ENCODE measurements at regions not wholly inside any gene's neighbourhood (a gene's known extent, or its start where the extent isn't known, plus 50 kb on each side); places are given as distances from the start of the nearest gene placed in this dataset.

GRCh38 chr11:36878737-36879136 is 280.7 kb upstream of the RAG2 start:
- no peak overlapping the region for H3K4me3 ChIP-seq (ENCODE audit: low read length)
- H3K27me3 ChIP-seq (ENCODE audit: control insufficient read depth, insufficient read depth): no peaks in the 10 kb centered on the region
- intact Hi-C loops (cut with DNase I): no loop called here
- H3K4me1 ChIP-seq (ENCODE audit: control insufficient read depth, insufficient read depth, low read length): no peaks in the 10 kb centered on the region
- no peak for ATAC-seq
- DNase-seq: no peak
- H3K27ac ChIP-seq (ENCODE audit: low read length): no peak overlapping the region
- 88% methylated on average over 1 of the region's 1 CpG for WGBS
- no peaks in the 10 kb centered on the region for H3K9me3 ChIP-seq (ENCODE audit: control insufficient read depth, low read length)

GRCh38 chr11:36877149-36877548 is 279.1 kb upstream of the RAG2 start:
- DNase-seq: no peak
- Histone ChIP-seq H3K4me3 (ENCODE audit: low read length) (no peak overlapping the region), H3K9me3 (ENCODE audit: control insufficient read depth, low read length) (no peaks in the 10 kb centered on the region), H3K27me3 (ENCODE audit: control insufficient read depth, insufficient read depth) (no peaks in the 10 kb centered on the region), H3K27ac (ENCODE audit: low read length) (no peak overlapping the region), H3K4me1 (ENCODE audit: control insufficient read depth, insufficient read depth, low read length) (no peaks in the 10 kb centered on the region)
- intact Hi-C loops (cut with DNase I): no loop called here
- ATAC-seq: no peak

GRCh38 chr11:36876266-36876665 is 278.2 kb upstream of the RAG2 start:
- no peak for ATAC-seq
- intact Hi-C loops (cut with DNase I): no loop called here
- H3K27me3 ChIP-seq (ENCODE audit: control insufficient read depth, insufficient read depth): no peaks in the 10 kb centered on the region
- 21% methylated on average over 1 of the region's 1 CpG for WGBS
- no peaks in the 10 kb centered on the region for H3K4me1 ChIP-seq (ENCODE audit: control insufficient read depth, insufficient read depth, low read length)
- no peak overlapping the region for H3K4me3 ChIP-seq (ENCODE audit: low read length)
- no peaks in the 10 kb centered on the region for H3K9me3 ChIP-seq (ENCODE audit: control insufficient read depth, low read length)
- DNase-seq: no peak
- no peak overlapping the region for H3K27ac ChIP-seq (ENCODE audit: low read length)

GRCh38 chr11:36874291-36874690 is 276.3 kb upstream of the RAG2 start:
- no peak for DNase-seq
- ATAC-seq: no peak
- Histone ChIP-seq H3K4me1 (ENCODE audit: control insufficient read depth, insufficient read depth, low read length) (no peaks in the 10 kb centered on the region), H3K9me3 (ENCODE audit: control insufficient read depth, low read length) (no peaks in the 10 kb centered on the region), H3K27ac (ENCODE audit: low read length) (no peak overlapping the region), H3K27me3 (ENCODE audit: control insufficient read depth, insufficient read depth) (no peaks in the 10 kb centered on the region), H3K4me3 (ENCODE audit: low read length) (no peak overlapping the region)
- 35% methylated on average over 4 of the region's 4 CpGs for WGBS
- intact Hi-C loops (cut with DNase I): no loop called here

GRCh38 chr11:36870361-36870760 is 272.3 kb upstream of the RAG2 start:
- H3K4me1 ChIP-seq (ENCODE audit: control insufficient read depth, insufficient read depth, low read length): no peaks in the 10 kb centered on the region
- no peak for ATAC-seq
- no peaks in the 10 kb centered on the region for H3K27me3 ChIP-seq (ENCODE audit: control insufficient read depth, insufficient read depth)
- DNase-seq: no peak
- WGBS: 89% methylated on average over 3 of the region's 3 CpGs
- H3K4me3 ChIP-seq (ENCODE audit: low read length): no peak overlapping the region
- no peak overlapping the region for H3K27ac ChIP-seq (ENCODE audit: low read length)
- intact Hi-C loops (cut with DNase I): no loop called here
- H3K9me3 ChIP-seq (ENCODE audit: control insufficient read depth, low read length): no peaks in the 10 kb centered on the region

GRCh38 chr11:36868380-36868779 is 270.3 kb upstream of the RAG2 start:
- intact Hi-C loops (cut with DNase I): no loop called here
- H3K27ac ChIP-seq (ENCODE audit: low read length): no peak overlapping the region
- no peaks in the 10 kb centered on the region for H3K27me3 ChIP-seq (ENCODE audit: control insufficient read depth, insufficient read depth)
- DNase-seq (no peak), ATAC-seq (no peak)
- no peaks in the 10 kb centered on the region for H3K4me1 ChIP-seq (ENCODE audit: control insufficient read depth, insufficient read depth, low read length)
- 80% methylated on average over 5 of the region's 5 CpGs for WGBS
- H3K4me3 ChIP-seq (ENCODE audit: low read length): no peak overlapping the region
- H3K9me3 ChIP-seq (ENCODE audit: control insufficient read depth, low read length): no peaks in the 10 kb centered on the region

GRCh38 chr11:36865846-36866245 is 267.8 kb upstream of the RAG2 start:
- 58% methylated on average over 1 of the region's 1 CpG for WGBS
- no peaks in the 10 kb centered on the region for H3K9me3 ChIP-seq (ENCODE audit: control insufficient read depth, low read length)
- H3K27ac ChIP-seq (ENCODE audit: low read length): no peak overlapping the region
- H3K4me3 ChIP-seq (ENCODE audit: low read length): no peak overlapping the region
- intact Hi-C loops (cut with DNase I): no loop called here
- DNase-seq (no peak), ATAC-seq (no peak)
- H3K27me3 ChIP-seq (ENCODE audit: control insufficient read depth, insufficient read depth): no peaks in the 10 kb centered on the region
- H3K4me1 ChIP-seq (ENCODE audit: control insufficient read depth, insufficient read depth, low read length): no peaks in the 10 kb centered on the region

GRCh38 chr11:36854875-36855274 is 256.8 kb upstream of the RAG2 start:
- Histone ChIP-seq H3K27ac (ENCODE audit: low read length) (no peak overlapping the region), H3K9me3 (ENCODE audit: control insufficient read depth, low read length) (no peaks in the 10 kb centered on the region), H3K4me1 (ENCODE audit: control insufficient read depth, insufficient read depth, low read length) (peaks cover 2% of the 10 kb centered on the region), H3K4me3 (ENCODE audit: low read length) (no peak overlapping the region), H3K27me3 (ENCODE audit: control insufficient read depth, insufficient read depth) (no peaks in the 10 kb centered on the region)
- no peak for DNase-seq
- WGBS: 54% methylated on average over 4 of the region's 4 CpGs
- ATAC-seq: no peak
- intact Hi-C loops (cut with DNase I): no loop called here

- 43% methylated on average over 2 of the region's 2 CpGs for WGBS
- Histone ChIP-seq H3K4me1 (ENCODE audit: control insufficient read depth, insufficient read depth, low read length) (peaks cover 2% of the 10 kb centered on the region), H3K4me3 (ENCODE audit: low read length) (no peak overlapping the region), H3K27me3 (ENCODE audit: control insufficient read depth, insufficient read depth) (no peaks in the 10 kb centered on the region), H3K27ac (ENCODE audit: low read length) (no peak overlapping the region), H3K9me3 (ENCODE audit: control insufficient read depth, low read length) (no peaks in the 10 kb centered on the region)
- ATAC-seq: no peak
- no peak for DNase-seq
- intact Hi-C loops (cut with DNase I): no loop called here
These were observed 250.6 kb upstream of the RAG2 start for GRCh38 chr11:36848660-36849059.

GRCh38 chr11:36840378-36840777 is 242.3 kb upstream of the RAG2 start:
- no peak for ATAC-seq
- no peak overlapping the region for H3K4me3 ChIP-seq (ENCODE audit: low read length)
- 83% methylated on average over 2 of the region's 2 CpGs for WGBS

GRCh38 chr11:36837831-36838437 is 239.9 kb upstream of the RAG2 start:
- DNase-seq (no peak), ATAC-seq (no peak)
- Histone ChIP-seq H3K4me3 (ENCODE audit: low read length) (no peak overlapping the region), H3K27me3 (ENCODE audit: control insufficient read depth, insufficient read depth) (no peaks in the 10 kb centered on the region), H3K27ac (ENCODE audit: low read length) (no peak overlapping the region), H3K4me1 (ENCODE audit: control insufficient read depth, insufficient read depth, low read length) (no peaks in the 10 kb centered on the region), H3K9me3 (ENCODE audit: control insufficient read depth, low read length) (no peaks in the 10 kb centered on the region)
- intact Hi-C loops (cut with DNase I): no loop called here
- WGBS: 83% methylated on average over 1 of the region's 1 CpG

More at GRCh38 chr11:36840378-36840777, 242.3 kb upstream of the RAG2 start:
- no peaks in the 10 kb centered on the region for H3K27me3 ChIP-seq (ENCODE audit: control insufficient read depth, insufficient read depth)
- no peaks in the 10 kb centered on the region for H3K4me1 ChIP-seq (ENCODE audit: control insufficient read depth, insufficient read depth, low read length)
- no peaks in the 10 kb centered on the region for H3K9me3 ChIP-seq (ENCODE audit: control insufficient read depth, low read length)
- DNase-seq: no peak
- H3K27ac ChIP-seq (ENCODE audit: low read length): no peak overlapping the region
- intact Hi-C loops (cut with DNase I): no loop called here

GRCh38 chr11:36825251-36825650 is 227.2 kb upstream of the RAG2 start:
- no peaks in the 10 kb centered on the region for H3K9me3 ChIP-seq (ENCODE audit: control insufficient read depth, low read length)
- intact Hi-C loops (cut with DNase I): no loop called here
- no peaks in the 10 kb centered on the region for H3K27me3 ChIP-seq (ENCODE audit: control insufficient read depth, insufficient read depth)
- no peak overlapping the region for H3K4me3 ChIP-seq (ENCODE audit: low read length)
- no peaks in the 10 kb centered on the region for H3K4me1 ChIP-seq (ENCODE audit: control insufficient read depth, insufficient read depth, low read length)
- ATAC-seq: no peak
- no peak for DNase-seq
- 82% methylated on average over 10 of the region's 10 CpGs for WGBS
- no peak overlapping the region for H3K27ac ChIP-seq (ENCODE audit: low read length)
